GM21619 (cell line): ENCODE measurements at regions not wholly inside any gene's neighbourhood (a gene's known extent, or its start where the extent isn't known, plus 50 kb on each side); places are given as distances from the start of the nearest gene placed in this dataset.
"Not testable (repeated sequence)": the region's sequence is repeated elsewhere in the genome, so short reads cannot be mapped to it uniquely, and the experiment has no call there.

ENCODE experiments used
- ATAC-seq: cut with Tn5 transposase; IDR thresholded peaks from one replicate; pipeline ENCODE4 v1.9.1; 2021; ENCODE audit not compliant: unreplicated experiment

GRCh38 chr20:61053889-61054288, 198.2 kb upstream of the CDH4 start:
- no peak for ATAC-seq

GRCh38 chr20:61054411-61054810, 197.7 kb upstream of the CDH4 start:
- ATAC-seq: no peak

- ATAC-seq: no peak
Measured at GRCh38 chr20:61055180-61056010, 196.7 kb upstream of the CDH4 start.

- no peak for ATAC-seq
Measured at GRCh38 chr20:61056116-61056515, 195.9 kb upstream of the CDH4 start.

GRCh38 chr20:61056627-61057442, 195.2 kb upstream of the CDH4 start:
- ATAC-seq: no peak

- ATAC-seq: no peak
Measured at GRCh38 chr20:61057443-61058121, 194.5 kb upstream of the CDH4 start.

GRCh38 chr20:61061981-61062380, 190.1 kb upstream of the CDH4 start:
- ATAC-seq: no peak

- no peak for ATAC-seq
Measured at GRCh38 chr20:61065853-61066252, 186.2 kb upstream of the CDH4 start.

GRCh38 chr20:61066526-61066925, 185.5 kb upstream of the CDH4 start:
- ATAC-seq: no peak

GRCh38 chr20:61067221-61067620, 184.8 kb upstream of the CDH4 start:
- ATAC-seq: no peak

GRCh38 chr20:61072398-61072797, 179.7 kb upstream of the CDH4 start:
- ATAC-seq: no peak

- ATAC-seq: no peak
Measured at GRCh38 chr20:61073376-61073775, 178.7 kb upstream of the CDH4 start.

GRCh38 chr20:61082720-61083119, 169.3 kb upstream of the CDH4 start:
- ATAC-seq: no peak

GRCh38 chr20:61083431-61083830, 168.6 kb upstream of the CDH4 start:
- no peak for ATAC-seq

GRCh38 chr20:61086031-61086430, 166.0 kb upstream of the CDH4 start:
- ATAC-seq: no peak

GRCh38 chr20:61090541-61090940, 161.5 kb upstream of the CDH4 start:
- no peak for ATAC-seq

GRCh38 chr20:61092251-61092650, 159.8 kb upstream of the CDH4 start:
- no peak for ATAC-seq

- ATAC-seq: no peak
Measured at GRCh38 chr20:61094581-61094980, 157.5 kb upstream of the CDH4 start.

- ATAC-seq: no peak
Measured at GRCh38 chr20:61096463-61096862, 155.6 kb upstream of the CDH4 start.

- no peak for ATAC-seq
Measured at GRCh38 chr20:61099806-61100205, 152.3 kb upstream of the CDH4 start.

- ATAC-seq: no peak
Measured at GRCh38 chr20:61100489-61100888, 151.6 kb upstream of the CDH4 start.

GRCh38 chr20:61101321-61101720, 150.7 kb upstream of the CDH4 start:
- ATAC-seq: not testable (repeated sequence)
